ENCODE measurements at regions not wholly inside any gene's neighbourhood (a gene's known extent, or its start where the extent isn't known, plus 50 kb on each side); places are given as distances from the start of the nearest gene placed in this dataset.

GRCh38 chr4:32002037-32002747 is 1282.0 kb downstream of the PCDH7 start:
- Histone ChIP-seq H3K27ac (ENCODE audit: low read length) (no peak overlapping the region), H3K36me3 (ENCODE audit: control insufficient read depth, insufficient read depth, low read length) (no peaks in the 10 kb centered on the region), H3K4me3 (ENCODE audit: low read length) (no peak overlapping the region), H3K9me3 (ENCODE audit: control insufficient read depth, insufficient read depth, low read length) (no peaks in the 10 kb centered on the region), H3K4me1 (ENCODE audit: control insufficient read depth, insufficient read depth, low read length) (no peaks in the 10 kb centered on the region; the same call in 1 of the 2 replicates), H3K27me3 (ENCODE audit: control insufficient read depth, insufficient read depth, low read length) (no peaks in the 10 kb centered on the region)
- DNase-seq (ENCODE audit: low read depth, low spot score), result no peak
- WGBS (ENCODE audit: insufficient coverage, insufficient read length), result no CpG with 5 or more reads among the region's 6 CpGs

GRCh38 chr4:32003548-32003947 is 1283.4 kb downstream of the PCDH7 start:
- no peaks in the 10 kb centered on the region for H3K27me3 ChIP-seq (ENCODE audit: control insufficient read depth, insufficient read depth, low read length)
- no peak for DNase-seq (ENCODE audit: low read depth, low spot score)
- no peak overlapping the region for H3K4me3 ChIP-seq (ENCODE audit: low read length)
- H3K36me3 ChIP-seq (ENCODE audit: control insufficient read depth, insufficient read depth, low read length), result no peaks in the 10 kb centered on the region
- no peak overlapping the region for H3K27ac ChIP-seq (ENCODE audit: low read length)
- H3K4me1 ChIP-seq (ENCODE audit: control insufficient read depth, insufficient read depth, low read length), result no peaks in the 10 kb centered on the region
- no peaks in the 10 kb centered on the region for H3K9me3 ChIP-seq (ENCODE audit: control insufficient read depth, insufficient read depth, low read length)
- WGBS (ENCODE audit: insufficient coverage, insufficient read length), result no CpG with 5 or more reads among the region's 1 CpG

- no peaks in the 10 kb centered on the region for H3K9me3 ChIP-seq (ENCODE audit: control insufficient read depth, insufficient read depth, low read length)
- no peaks in the 10 kb centered on the region for H3K4me1 ChIP-seq (ENCODE audit: control insufficient read depth, insufficient read depth, low read length)
- no CpG with 5 or more reads among the region's 3 CpGs for WGBS (ENCODE audit: insufficient coverage, insufficient read length)
- H3K36me3 ChIP-seq (ENCODE audit: control insufficient read depth, insufficient read depth, low read length), result no peaks in the 10 kb centered on the region
- no peak for DNase-seq (ENCODE audit: low read depth, low spot score)
- no peak overlapping the region for H3K27ac ChIP-seq (ENCODE audit: low read length)
- no peaks in the 10 kb centered on the region for H3K27me3 ChIP-seq (ENCODE audit: control insufficient read depth, insufficient read depth, low read length)
- no peak overlapping the region for H3K4me3 ChIP-seq (ENCODE audit: low read length)
Observed at GRCh38 chr4:32010221-32010620, 1290.1 kb downstream of the PCDH7 start.

GRCh38 chr4:32022071-32022470 is 1301.9 kb downstream of the PCDH7 start:
- H3K4me3 ChIP-seq (ENCODE audit: low read length), result no peak overlapping the region
- no peaks in the 10 kb centered on the region for H3K4me1 ChIP-seq (ENCODE audit: control insufficient read depth, insufficient read depth, low read length)
- no peak overlapping the region for H3K27ac ChIP-seq (ENCODE audit: low read length)
- no peaks in the 10 kb centered on the region for H3K36me3 ChIP-seq (ENCODE audit: control insufficient read depth, insufficient read depth, low read length)
- no peaks in the 10 kb centered on the region for H3K27me3 ChIP-seq (ENCODE audit: control insufficient read depth, insufficient read depth, low read length)
- WGBS (ENCODE audit: insufficient coverage, insufficient read length), result no CpG with 5 or more reads among the region's 1 CpG
- H3K9me3 ChIP-seq (ENCODE audit: control insufficient read depth, insufficient read depth, low read length), result no peaks in the 10 kb centered on the region
- DNase-seq (ENCODE audit: low read depth, low spot score), result no peak

GRCh38 chr4:32025851-32026459 is 1305.8 kb downstream of the PCDH7 start:
- Histone ChIP-seq H3K4me3 (ENCODE audit: low read length) (no peak overlapping the region), H3K27me3 (ENCODE audit: control insufficient read depth, insufficient read depth, low read length) (no peaks in the 10 kb centered on the region), H3K4me1 (ENCODE audit: control insufficient read depth, insufficient read depth, low read length) (no peaks in the 10 kb centered on the region), H3K27ac (ENCODE audit: low read length) (no peak overlapping the region), H3K9me3 (ENCODE audit: control insufficient read depth, insufficient read depth, low read length) (no peaks in the 10 kb centered on the region), H3K36me3 (ENCODE audit: control insufficient read depth, insufficient read depth, low read length) (no peaks in the 10 kb centered on the region)
- no peak for DNase-seq (ENCODE audit: low read depth, low spot score)
- WGBS (ENCODE audit: insufficient coverage, insufficient read length), result no CpG with 5 or more reads among the region's 5 CpGs

- Histone ChIP-seq H3K27me3 (ENCODE audit: control insufficient read depth, insufficient read depth, low read length) (no peaks in the 10 kb centered on the region), H3K4me1 (ENCODE audit: control insufficient read depth, insufficient read depth, low read length) (no peaks in the 10 kb centered on the region), H3K27ac (ENCODE audit: low read length) (no peak overlapping the region), H3K9me3 (ENCODE audit: control insufficient read depth, insufficient read depth, low read length) (no peaks in the 10 kb centered on the region), H3K36me3 (ENCODE audit: control insufficient read depth, insufficient read depth, low read length) (no peaks in the 10 kb centered on the region), H3K4me3 (ENCODE audit: low read length) (no peak overlapping the region)
- no peak for DNase-seq (ENCODE audit: low read depth, low spot score)
Observed at GRCh38 chr4:32030406-32030805, 1310.2 kb downstream of the PCDH7 start.

GRCh38 chr4:32031026-32031425 is 1310.9 kb downstream of the PCDH7 start:
- no CpG with 5 or more reads among the region's 2 CpGs for WGBS (ENCODE audit: insufficient coverage, insufficient read length)
- Histone ChIP-seq H3K27ac (ENCODE audit: low read length) (no peak overlapping the region), H3K4me1 (ENCODE audit: control insufficient read depth, insufficient read depth, low read length) (no peaks in the 10 kb centered on the region)

GRCh38 chr4:32032136-32032672 is 1312.0 kb downstream of the PCDH7 start:
- no peak overlapping the region for H3K4me3 ChIP-seq (ENCODE audit: low read length)
- H3K4me1 ChIP-seq (ENCODE audit: control insufficient read depth, insufficient read depth, low read length), result no peaks in the 10 kb centered on the region
- H3K9me3 ChIP-seq (ENCODE audit: control insufficient read depth, insufficient read depth, low read length), result no peaks in the 10 kb centered on the region
- no CpG with 5 or more reads among the region's 5 CpGs for WGBS (ENCODE audit: insufficient coverage, insufficient read length)
- H3K27me3 ChIP-seq (ENCODE audit: control insufficient read depth, insufficient read depth, low read length), result no peaks in the 10 kb centered on the region
- no peaks in the 10 kb centered on the region for H3K36me3 ChIP-seq (ENCODE audit: control insufficient read depth, insufficient read depth, low read length)
- no peak overlapping the region for H3K27ac ChIP-seq (ENCODE audit: low read length)
- DNase-seq (ENCODE audit: low read depth, low spot score), result no peak

More at GRCh38 chr4:32031026-32031425, 1310.9 kb downstream of the PCDH7 start:
- no peaks in the 10 kb centered on the region for H3K27me3 ChIP-seq (ENCODE audit: control insufficient read depth, insufficient read depth, low read length)
- H3K4me3 ChIP-seq (ENCODE audit: low read length), result no peak overlapping the region
- H3K36me3 ChIP-seq (ENCODE audit: control insufficient read depth, insufficient read depth, low read length), result no peaks in the 10 kb centered on the region
- DNase-seq (ENCODE audit: low read depth, low spot score), result no peak
- H3K9me3 ChIP-seq (ENCODE audit: control insufficient read depth, insufficient read depth, low read length), result no peaks in the 10 kb centered on the region

- Histone ChIP-seq H3K4me3 (ENCODE audit: low read length) (no peak overlapping the region), H3K36me3 (ENCODE audit: control insufficient read depth, insufficient read depth, low read length) (no peaks in the 10 kb centered on the region), H3K27ac (ENCODE audit: low read length) (no peak overlapping the region), H3K4me1 (ENCODE audit: control insufficient read depth, insufficient read depth, low read length) (no peaks in the 10 kb centered on the region), H3K9me3 (ENCODE audit: control insufficient read depth, insufficient read depth, low read length) (no peaks in the 10 kb centered on the region), H3K27me3 (ENCODE audit: control insufficient read depth, insufficient read depth, low read length) (no peaks in the 10 kb centered on the region)
- no peak for DNase-seq (ENCODE audit: low read depth, low spot score)
- no CpG with 5 or more reads among the region's 1 CpG for WGBS (ENCODE audit: insufficient coverage, insufficient read length)
Observed at GRCh38 chr4:32037399-32037798, 1317.2 kb downstream of the PCDH7 start.

GRCh38 chr4:32042486-32043247 is 1322.5 kb downstream of the PCDH7 start:
- Histone ChIP-seq H3K4me1 (ENCODE audit: control insufficient read depth, insufficient read depth, low read length) (no peaks in the 10 kb centered on the region), H3K9me3 (ENCODE audit: control insufficient read depth, insufficient read depth, low read length) (no peaks in the 10 kb centered on the region), H3K27me3 (ENCODE audit: control insufficient read depth, insufficient read depth, low read length) (no peaks in the 10 kb centered on the region), H3K36me3 (ENCODE audit: control insufficient read depth, insufficient read depth, low read length) (no peaks in the 10 kb centered on the region), H3K4me3 (ENCODE audit: low read length) (no peak overlapping the region), H3K27ac (ENCODE audit: low read length) (no peak overlapping the region)
- DNase-seq (ENCODE audit: low read depth, low spot score), result no peak
- no CpG with 5 or more reads among the region's 2 CpGs for WGBS (ENCODE audit: insufficient coverage, insufficient read length)

All from iPS DF 6.9 (cell line).